KMS-11 (cell line): ENCODE measurements at regions not wholly inside any gene's neighbourhood (a gene's known extent, or its start where the extent isn't known, plus 50 kb on each side); places are given as distances from the start of the nearest gene placed in this dataset.

ENCODE experiments used
- H2AFZ ChIP-seq: fragments of 200-600 bp; sonication (generic); 2 replicates; pipeline ENCODE4 v1.6.1; 2016; ENCODE audit warnings: antibody characterized with exemption, mixed run types, low read depth
- H3K27ac ChIP-seq: fragments of 200-600 bp; sonication (generic); 2 replicates; pipeline ENCODE4 v1.6.1; 2016; ENCODE audit warnings: mild to moderate bottlenecking, mixed run types
- H3K27me3 ChIP-seq: fragments of 200-600 bp; sonication (generic); 2 replicates; pipeline ENCODE4 v1.6.1; 2017; ENCODE audit warnings: mild to moderate bottlenecking, low read depth, mixed run types, moderate library complexity; ENCODE audit not compliant: insufficient read depth
- H3K36me3 ChIP-seq: fragments of 200-600 bp; sonication (generic); 2 replicates; pipeline ENCODE4 v1.6.1; 2017; ENCODE audit warnings: mild to moderate bottlenecking, mixed run types; ENCODE audit not compliant: insufficient read depth
- H3K4me1 ChIP-seq: fragments of 200-600 bp; sonication (generic); 2 replicates; pipeline ENCODE4 v1.6.1; 2016; ENCODE audit warnings: mild to moderate bottlenecking, low read depth, mixed run types; ENCODE audit not compliant: poor library complexity, severe bottlenecking
- H3K4me2 ChIP-seq: fragments of 200-600 bp; sonication (generic); 2 replicates; pipeline ENCODE4 v1.7.0; 2016; ENCODE audit warnings: mild to moderate bottlenecking, mixed run types
- H3K4me3 ChIP-seq: fragments of 200-600 bp; sonication (generic); IDR thresholded peaks from 2 replicates; pipeline ENCODE4 v1.6.1; 2017; ENCODE audit warnings: low read depth, low read length, mixed read lengths; ENCODE audit not compliant: insufficient read depth
- H3K79me2 ChIP-seq: fragments of 200-600 bp; sonication (generic); 2 replicates; pipeline ENCODE4 v1.6.1; 2016; ENCODE audit warnings: low read depth, mixed run types; ENCODE audit not compliant: insufficient read depth
- H3K9ac ChIP-seq: fragments of 200-600 bp; sonication (generic); 2 replicates; pipeline ENCODE4 v1.6.1; 2016; ENCODE audit warnings: mild to moderate bottlenecking, mixed run types
- H4K20me1 ChIP-seq: fragments of 200-600 bp; sonication (generic); 2 replicates; pipeline ENCODE4 v1.6.1; 2016; ENCODE audit warnings: mild to moderate bottlenecking, mixed run types; ENCODE audit not compliant: insufficient read depth
- TF ChIP-seq, protein P1 (sequence below): fragments of 200-600 bp; sonication (generic); conservative IDR thresholded peaks from 2 replicates; pipeline ENCODE4 v1.6.1; 2017; ENCODE audit warnings: low read depth, mild to moderate bottlenecking, antibody characterized with exemption, low read length, moderate library complexity, mixed read lengths

DNA sequence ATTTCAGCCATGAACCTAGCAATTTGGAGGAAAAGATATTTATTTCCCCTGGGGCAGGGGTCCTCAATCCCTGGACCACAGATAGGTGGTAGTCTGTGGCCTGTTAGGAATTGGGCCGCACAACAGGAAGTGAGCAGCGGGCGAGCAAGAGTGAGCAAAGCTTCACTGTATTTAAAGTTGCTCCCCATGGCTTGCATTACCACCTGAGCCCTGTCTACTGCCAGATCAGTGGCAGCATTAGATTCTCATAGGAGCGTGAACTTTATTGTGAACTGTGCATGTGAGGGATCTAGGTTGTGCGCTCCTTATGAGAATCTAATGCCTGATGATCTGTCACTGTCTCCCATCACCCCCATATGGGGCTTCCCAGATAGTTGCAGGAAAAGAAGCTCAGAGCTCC lies 127.6 kb downstream of the ICOS start:
- no peak overlapping the region for H2AFZ ChIP-seq
- H3K4me1 ChIP-seq: no peaks in the 10 kb centered on the region
- TF ChIP-seq, protein P1, sequence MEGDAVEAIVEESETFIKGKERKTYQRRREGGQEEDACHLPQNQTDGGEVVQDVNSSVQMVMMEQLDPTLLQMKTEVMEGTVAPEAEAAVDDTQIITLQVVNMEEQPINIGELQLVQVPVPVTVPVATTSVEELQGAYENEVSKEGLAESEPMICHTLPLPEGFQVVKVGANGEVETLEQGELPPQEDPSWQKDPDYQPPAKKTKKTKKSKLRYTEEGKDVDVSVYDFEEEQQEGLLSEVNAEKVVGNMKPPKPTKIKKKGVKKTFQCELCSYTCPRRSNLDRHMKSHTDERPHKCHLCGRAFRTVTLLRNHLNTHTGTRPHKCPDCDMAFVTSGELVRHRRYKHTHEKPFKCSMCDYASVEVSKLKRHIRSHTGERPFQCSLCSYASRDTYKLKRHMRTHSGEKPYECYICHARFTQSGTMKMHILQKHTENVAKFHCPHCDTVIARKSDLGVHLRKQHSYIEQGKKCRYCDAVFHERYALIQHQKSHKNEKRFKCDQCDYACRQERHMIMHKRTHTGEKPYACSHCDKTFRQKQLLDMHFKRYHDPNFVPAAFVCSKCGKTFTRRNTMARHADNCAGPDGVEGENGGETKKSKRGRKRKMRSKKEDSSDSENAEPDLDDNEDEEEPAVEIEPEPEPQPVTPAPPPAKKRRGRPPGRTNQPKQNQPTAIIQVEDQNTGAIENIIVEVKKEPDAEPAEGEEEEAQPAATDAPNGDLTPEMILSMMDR: no peak
- no peak overlapping the region for H3K9ac ChIP-seq
- no peak overlapping the region for H3K4me2 ChIP-seq
- no peak overlapping the region for H3K27ac ChIP-seq
- no peaks in the 10 kb centered on the region for H4K20me1 ChIP-seq
- H3K79me2 ChIP-seq: no peaks in the 10 kb centered on the region
- no peaks in the 10 kb centered on the region; the same call in 1 of the 2 replicates for H3K36me3 ChIP-seq
- no peaks in the 10 kb centered on the region for H3K27me3 ChIP-seq
- H3K4me3 ChIP-seq: no peak overlapping the region

DNA sequence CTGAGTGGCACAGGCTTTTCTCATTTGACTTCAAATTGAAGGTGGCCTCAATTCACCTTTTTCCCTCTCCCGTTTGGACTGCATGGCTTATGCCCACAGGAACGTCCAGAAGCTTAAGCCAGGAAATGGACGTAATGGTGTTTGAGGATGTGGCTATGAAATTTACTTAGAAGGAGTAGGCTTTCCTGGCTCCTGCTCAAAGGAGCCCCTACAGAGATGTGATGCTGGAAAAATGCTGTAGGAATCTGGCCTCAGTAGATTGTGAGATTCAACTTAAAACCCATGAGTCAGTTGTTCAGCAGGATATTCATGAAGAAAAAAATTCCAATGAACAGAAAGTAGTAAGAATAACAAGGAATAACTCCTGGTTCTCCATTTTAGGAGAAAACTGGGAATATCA lies 129.0 kb downstream of the ICOS start:
- Histone ChIP-seq H3K36me3 (no peaks in the 10 kb centered on the region; the same call in 1 of the 2 replicates), H3K79me2 (no peaks in the 10 kb centered on the region), H3K4me3 (no peak overlapping the region), H3K4me1 (no peaks in the 10 kb centered on the region), H3K27ac (no peak overlapping the region), H3K9ac (no peak overlapping the region), H2AFZ (no peak overlapping the region), H4K20me1 (no peaks in the 10 kb centered on the region), H3K27me3 (no peaks in the 10 kb centered on the region), H3K4me2 (no peak overlapping the region)
- TF ChIP-seq, protein P1: no peak

DNA sequence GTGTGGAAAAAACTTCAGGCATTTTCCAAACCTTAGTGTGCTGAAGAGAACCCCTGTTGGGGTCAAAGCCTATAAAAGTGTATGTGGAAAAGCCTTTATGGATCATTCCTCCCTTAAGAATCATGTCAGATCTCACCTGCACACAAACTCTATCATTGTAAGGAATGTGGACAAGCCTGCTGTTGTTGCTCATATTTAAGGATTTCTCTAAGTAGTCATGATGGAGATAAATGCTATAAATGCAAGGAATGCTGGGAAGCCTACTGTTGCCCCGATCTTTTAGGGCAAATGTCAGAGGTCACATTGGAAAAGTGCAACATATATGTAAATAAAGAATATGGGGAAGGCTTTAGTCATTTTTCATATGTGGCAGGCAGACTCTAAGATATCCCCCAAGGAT lies 129.5 kb downstream of the ICOS start:
- H3K4me1 ChIP-seq: no peaks in the 10 kb centered on the region
- no peak overlapping the region for H3K4me3 ChIP-seq
- H3K79me2 ChIP-seq: no peaks in the 10 kb centered on the region
- no peaks in the 10 kb centered on the region; the same call in 1 of the 2 replicates for H3K36me3 ChIP-seq
- no peaks in the 10 kb centered on the region for H3K27me3 ChIP-seq
- no peak overlapping the region for H3K4me2 ChIP-seq
- no peak overlapping the region for H2AFZ ChIP-seq
- no peak overlapping the region for H3K27ac ChIP-seq
- H4K20me1 ChIP-seq: no peaks in the 10 kb centered on the region
- no peak overlapping the region for H3K9ac ChIP-seq
- TF ChIP-seq, protein P1: no peak

DNA sequence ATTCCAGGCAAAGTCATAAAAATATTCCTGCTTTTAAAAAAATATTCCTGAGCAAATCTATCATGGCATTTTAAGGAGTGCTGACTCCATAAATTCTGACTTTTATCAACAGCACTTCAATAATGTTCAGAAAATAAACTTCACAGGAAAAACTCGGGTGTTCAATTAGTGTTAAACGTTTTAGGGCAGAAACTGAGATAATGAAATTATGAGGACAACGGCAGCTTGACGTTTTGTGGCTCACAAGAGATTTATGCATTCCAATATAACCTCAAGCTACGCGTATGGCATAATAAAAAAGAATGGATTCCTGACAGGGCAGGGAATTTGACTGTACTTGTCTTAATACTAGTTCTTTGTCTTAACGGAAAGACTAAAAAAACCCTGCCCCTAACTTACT lies 133.2 kb downstream of the ICOS start:
- TF ChIP-seq, protein P1: no peak
- Histone ChIP-seq H3K27ac (no peak overlapping the region), H3K36me3 (no peaks in the 10 kb centered on the region; the same call in 1 of the 2 replicates), H3K4me2 (no peak overlapping the region), H3K27me3 (no peaks in the 10 kb centered on the region), H3K4me1 (no peaks in the 10 kb centered on the region), H2AFZ (no peak overlapping the region), H3K9ac (no peak overlapping the region), H4K20me1 (no peaks in the 10 kb centered on the region), H3K4me3 (no peak overlapping the region), H3K79me2 (no peaks in the 10 kb centered on the region)
